Activated CD8-positive, alpha-beta memory T cell treated with anti-CD3 and anti-CD28 coated beads, Interleukin-2, amount 50 U/mL, for 4 hours (primary cell): ENCODE measurements at regions not wholly inside any gene's neighbourhood (a gene's known extent, or its start where the extent isn't known, plus 50 kb on each side); places are given as distances from the start of the nearest gene placed in this dataset.
"Not testable (repeated sequence)": the region's sequence is repeated elsewhere in the genome, so short reads cannot be mapped to it uniquely, and the experiment has no call there.

Source experiments
- DNase-seq: peaks from one replicate; pipeline ENCODE4 v3.0.0-alpha.2; 2020

GRCh38 chr2:146413086-146413610 lies 1431.7 kb upstream of the ACVR2A start:
- no peak for DNase-seq

GRCh38 chr2:146412625-146413024 lies 1432.2 kb upstream of the ACVR2A start:
- DNase-seq = no peak

- not testable (repeated sequence) for DNase-seq
Measured at GRCh38 chr2:146405402-146406309, 1439.2 kb upstream of the ACVR2A start.

- DNase-seq = not testable (repeated sequence)
Measured at GRCh38 chr2:146403546-146404160, 1441.2 kb upstream of the ACVR2A start.

- DNase-seq = no peak
Measured at GRCh38 chr2:146392631-146393030, 1452.2 kb upstream of the ACVR2A start.

GRCh38 chr2:146392186-146392585 lies 1452.6 kb upstream of the ACVR2A start:
- DNase-seq = no peak

- DNase-seq = no peak
Measured at GRCh38 chr2:146388757-146389156, 1456.1 kb upstream of the ACVR2A start.

GRCh38 chr2:146386096-146386495 lies 1458.7 kb upstream of the ACVR2A start:
- DNase-seq = no peak

GRCh38 chr2:146385031-146385430 lies 1459.8 kb upstream of the ACVR2A start:
- no peak for DNase-seq

GRCh38 chr2:146376511-146377064 lies 1468.2 kb upstream of the ACVR2A start:
- no peak for DNase-seq

GRCh38 chr2:146374505-146374904 lies 1470.3 kb upstream of the ACVR2A start:
- no peak for DNase-seq

GRCh38 chr2:146371364-146371763 lies 1473.5 kb upstream of the ACVR2A start:
- not testable (repeated sequence) for DNase-seq

- no peak for DNase-seq
Measured at GRCh38 chr2:146370826-146371225, 1474.0 kb upstream of the ACVR2A start.

- DNase-seq = no peak
Measured at GRCh38 chr2:146366276-146366675, 1478.6 kb upstream of the ACVR2A start.

GRCh38 chr2:146365041-146365440 lies 1479.8 kb upstream of the ACVR2A start:
- DNase-seq = no peak

- no peak for DNase-seq
Measured at GRCh38 chr2:146363731-146364130, 1481.1 kb upstream of the ACVR2A start.

GRCh38 chr2:146351689-146352088 lies 1493.1 kb upstream of the ACVR2A start:
- DNase-seq = no peak

GRCh38 chr2:146349334-146349733 lies 1495.5 kb upstream of the ACVR2A start:
- no peak for DNase-seq

GRCh38 chr2:146324951-146325350 lies 1519.9 kb upstream of the ACVR2A start:
- DNase-seq = no peak

- DNase-seq = no peak
Measured at GRCh38 chr2:146323564-146323963, 1521.3 kb upstream of the ACVR2A start.

- no peak for DNase-seq
Measured at GRCh38 chr2:146321175-146321574, 1523.7 kb upstream of the ACVR2A start.

- DNase-seq = no peak
Measured at GRCh38 chr2:146317959-146318358, 1526.9 kb upstream of the ACVR2A start.

GRCh38 chr2:146312899-146313298 lies 1531.9 kb upstream of the ACVR2A start:
- no peak for DNase-seq

GRCh38 chr2:146305164-146305563 lies 1539.7 kb upstream of the ACVR2A start:
- DNase-seq = no peak
